ENCODE measurements at regions not wholly inside any gene's neighbourhood (a gene's known extent, or its start where the extent isn't known, plus 50 kb on each side); places are given as distances from the start of the nearest gene placed in this dataset.

- DNase-seq = no peak
These were observed 385.5 kb upstream of the B3GAT1 start for GRCh38 chr11:134797411-134798089.

GRCh38 chr11:134795017-134795416 lies 383.0 kb upstream of the B3GAT1 start:
- DNase-seq = no peak

- no peak for DNase-seq
These were observed 382.1 kb upstream of the B3GAT1 start for GRCh38 chr11:134794192-134794591.

GRCh38 chr11:134792677-134793076 lies 380.6 kb upstream of the B3GAT1 start:
- DNase-seq = no peak

GRCh38 chr11:134792044-134792443 lies 380.0 kb upstream of the B3GAT1 start:
- no peak for DNase-seq

GRCh38 chr11:134791102-134791501 lies 379.1 kb upstream of the B3GAT1 start:
- no peak for DNase-seq

GRCh38 chr11:134789104-134789503 lies 377.1 kb upstream of the B3GAT1 start:
- no peak for DNase-seq

GRCh38 chr11:134786636-134787035 lies 374.6 kb upstream of the B3GAT1 start:
- no peak for DNase-seq

- no peak for DNase-seq
These were observed 373.7 kb upstream of the B3GAT1 start for GRCh38 chr11:134785660-134786284.

- DNase-seq = no peak
These were observed 373.0 kb upstream of the B3GAT1 start for GRCh38 chr11:134785059-134785458.

- no peak for DNase-seq
These were observed 372.5 kb upstream of the B3GAT1 start for GRCh38 chr11:134784568-134784967.

GRCh38 chr11:134784046-134784445 lies 372.0 kb upstream of the B3GAT1 start:
- DNase-seq = no peak

GRCh38 chr11:134783234-134783633 lies 371.2 kb upstream of the B3GAT1 start:
- DNase-seq = no peak

- DNase-seq = no peak
These were observed 369.4 kb upstream of the B3GAT1 start for GRCh38 chr11:134781380-134781866.

GRCh38 chr11:134780486-134781147 lies 368.6 kb upstream of the B3GAT1 start:
- DNase-seq = no peak

- DNase-seq = no peak
These were observed 367.1 kb upstream of the B3GAT1 start for GRCh38 chr11:134779179-134779578.

- DNase-seq = no peak
These were observed 356.4 kb upstream of the B3GAT1 start for GRCh38 chr11:134768463-134768862.

- DNase-seq = no peak
These were observed 353.5 kb upstream of the B3GAT1 start for GRCh38 chr11:134765565-134765964.

- DNase-seq = no peak
These were observed 352.9 kb upstream of the B3GAT1 start for GRCh38 chr11:134764966-134765365.

- no peak for DNase-seq
These were observed 352.3 kb upstream of the B3GAT1 start for GRCh38 chr11:134764367-134764766.

GRCh38 chr11:134763030-134763388 lies 351.0 kb upstream of the B3GAT1 start:
- DNase-seq = no peak

GRCh38 chr11:134762248-134763029 lies 350.4 kb upstream of the B3GAT1 start:
- no peak for DNase-seq

GRCh38 chr11:134761926-134762247 lies 349.8 kb upstream of the B3GAT1 start:
- DNase-seq = no peak

Data from skin of body (tissue), 1 donor.